ENCODE measurements at regions not wholly inside any gene's neighbourhood (a gene's known extent, or its start where the extent isn't known, plus 50 kb on each side); places are given as distances from the start of the nearest gene placed in this dataset.

GRCh38 chrX:74218895-74219294 is 85.1 kb upstream of the ZCCHC13 start:
- TF ChIP-seq CTCF (IDR thresholded peaks at IDR 0.05; ENCODE audit: insufficient read depth, low read length) (no peak), GABPA (IDR thresholded peaks at IDR 0.05; ENCODE audit: low read depth) (no peak)
